ENCODE measurements at regions not wholly inside any gene's neighbourhood (a gene's known extent, or its start where the extent isn't known, plus 50 kb on each side); places are given as distances from the start of the nearest gene placed in this dataset.

- DNase-seq, result no peak
Measured at GRCh38 chr2:234243871-234244565, 193.5 kb downstream of the SPP2 start.

- no peak for DNase-seq
Measured at GRCh38 chr2:234242459-234242836, 191.9 kb downstream of the SPP2 start.

- no peak for DNase-seq
Measured at GRCh38 chr2:234241656-234242458, 191.4 kb downstream of the SPP2 start.

GRCh38 chr2:234240917-234241316 is 190.4 kb downstream of the SPP2 start:
- DNase-seq, result no peak

- no peak for DNase-seq
Measured at GRCh38 chr2:234235191-234235590, 184.7 kb downstream of the SPP2 start.

- no peak for DNase-seq
Measured at GRCh38 chr2:234231460-234231859, 181.0 kb downstream of the SPP2 start.

- DNase-seq, result no peak
Measured at GRCh38 chr2:234219046-234219310, 168.5 kb downstream of the SPP2 start.

GRCh38 chr2:234218266-234219045 is 168.0 kb downstream of the SPP2 start:
- DNase-seq, result no peak

GRCh38 chr2:234212534-234212933 is 162.0 kb downstream of the SPP2 start:
- DNase-seq, result no peak

- DNase-seq, result no peak
Measured at GRCh38 chr2:234211797-234212196, 161.3 kb downstream of the SPP2 start.

- no peak for DNase-seq
Measured at GRCh38 chr2:234206738-234207137, 156.2 kb downstream of the SPP2 start.

- DNase-seq, result no peak
Measured at GRCh38 chr2:234204480-234204879, 154.0 kb downstream of the SPP2 start.

GRCh38 chr2:234203135-234203984 is 152.9 kb downstream of the SPP2 start:
- DNase-seq, result no peak

GRCh38 chr2:234202601-234203000 is 152.1 kb downstream of the SPP2 start:
- DNase-seq, result no peak

GRCh38 chr2:234199996-234200395 is 149.5 kb downstream of the SPP2 start:
- DNase-seq, result no peak

- no peak for DNase-seq
Measured at GRCh38 chr2:234198976-234199375, 148.5 kb downstream of the SPP2 start.

- no peak for DNase-seq
Measured at GRCh38 chr2:234195516-234195915, 145.0 kb downstream of the SPP2 start.

GRCh38 chr2:234193977-234194563 is 143.6 kb downstream of the SPP2 start:
- no peak for DNase-seq

- no peak for DNase-seq
Measured at GRCh38 chr2:234191819-234192407, 141.4 kb downstream of the SPP2 start.

GRCh38 chr2:234189786-234190300 is 139.3 kb downstream of the SPP2 start:
- no peak for DNase-seq

GRCh38 chr2:234189230-234189629 is 138.7 kb downstream of the SPP2 start:
- no peak for DNase-seq

- no peak for DNase-seq
Measured at GRCh38 chr2:234187646-234188174, 137.2 kb downstream of the SPP2 start.

Measured in activated naive CD4-positive, alpha-beta T cell treated with anti-CD3 and anti-CD28 coated beads, Interleukin-2, amount 50 U/mL, for 16 hours (primary cell).